Erythroblast (primary cell): ENCODE measurements at regions not wholly inside any gene's neighbourhood (a gene's known extent, or its start where the extent isn't known, plus 50 kb on each side); places are given as distances from the start of the nearest gene placed in this dataset.

Experiments
- GATA1 ChIP-seq: IDR thresholded peaks from 2 replicates; pipeline ENCODE4 v1.6.1; 2011; ENCODE audit warnings: low read depth, mild to moderate bottlenecking, control low read depth, low read length, moderate library complexity
- POLR2A ChIP-seq: IDR thresholded peaks from 2 replicates; pipeline ENCODE4 v1.6.1; 2011; ENCODE audit warnings: mild to moderate bottlenecking, low read length

- TF ChIP-seq POLR2A (no peak), GATA1 (no peak)
Observed at GRCh38 chr18:42658171-42658570, 457.3 kb downstream of the RIT2 start.
